NCI-H1694 (cell line): ENCODE measurements at regions not wholly inside any gene's neighbourhood (a gene's known extent, or its start where the extent isn't known, plus 50 kb on each side); places are given as distances from the start of the nearest gene placed in this dataset.
A peak's percentile ranks its signal among the peaks of the same experiment; 100 is the strongest.

Experiments
- DNase-seq: peaks from one replicate; lab custom pipeline; 2025; lab: John Stamatoyannopoulos, UW

- DNase-seq: peak; percentile 6
These were observed 57.8 kb upstream of the STX18 start for GRCh38 chr4:4599481-4600275.

- no peak for DNase-seq
These were observed 57.1 kb upstream of the STX18 start for GRCh38 chr4:4598851-4599411.

GRCh38 chr4:4596720-4597119, 54.9 kb upstream of the STX18 start:
- no peak for DNase-seq

DNA sequence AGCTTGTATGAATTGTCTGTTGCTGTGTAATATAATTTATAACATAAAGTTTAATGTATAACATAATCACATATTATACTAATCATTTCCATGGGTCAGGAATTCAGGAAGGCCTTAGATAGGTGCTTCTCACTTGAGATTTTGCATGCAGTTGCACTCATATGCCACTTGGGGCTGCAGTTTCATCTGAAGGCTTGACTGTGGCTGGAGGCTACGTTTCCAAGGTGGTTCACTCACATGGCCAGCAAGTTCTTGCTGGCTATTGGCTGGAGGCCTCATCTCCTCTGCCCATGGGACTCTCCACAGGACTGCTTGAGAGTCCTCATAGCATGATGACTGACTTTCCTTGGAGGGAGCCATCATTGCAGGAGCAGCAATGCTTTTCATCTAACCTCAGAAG, 53.4 kb upstream of the STX18 start:
- DNase-seq: no peak

- no peak for DNase-seq
These were observed 52.6 kb upstream of the STX18 start for GRCh38 chr4:4594285-4594920.

- DNase-seq: no peak
These were observed 51.9 kb upstream of the STX18 start for GRCh38 chr4:4593596-4594284.

DNA sequence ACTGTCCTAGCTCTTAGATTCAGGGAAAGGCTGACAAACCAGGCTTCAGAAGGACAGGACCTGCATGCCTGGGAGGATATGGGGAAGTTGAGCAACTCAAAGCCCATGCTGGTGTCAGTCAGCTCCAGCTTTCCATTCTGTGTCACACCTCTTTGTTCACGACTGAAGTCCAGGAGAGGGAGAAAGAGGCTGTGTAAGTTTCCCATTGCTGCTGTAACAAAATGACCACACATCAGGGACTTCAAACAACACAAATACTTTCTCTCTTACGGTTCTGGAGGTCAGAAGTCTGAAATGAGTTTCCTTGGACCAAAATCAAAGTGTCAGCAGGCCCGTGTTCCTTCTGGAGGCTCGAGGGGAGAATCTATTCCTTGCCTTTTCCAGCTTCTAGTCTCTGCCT, 50.6 kb upstream of the STX18 start:
- no peak for DNase-seq
